ENCODE measurements at regions not wholly inside any gene's neighbourhood (a gene's known extent, or its start where the extent isn't known, plus 50 kb on each side); places are given as distances from the start of the nearest gene placed in this dataset.

DNA sequence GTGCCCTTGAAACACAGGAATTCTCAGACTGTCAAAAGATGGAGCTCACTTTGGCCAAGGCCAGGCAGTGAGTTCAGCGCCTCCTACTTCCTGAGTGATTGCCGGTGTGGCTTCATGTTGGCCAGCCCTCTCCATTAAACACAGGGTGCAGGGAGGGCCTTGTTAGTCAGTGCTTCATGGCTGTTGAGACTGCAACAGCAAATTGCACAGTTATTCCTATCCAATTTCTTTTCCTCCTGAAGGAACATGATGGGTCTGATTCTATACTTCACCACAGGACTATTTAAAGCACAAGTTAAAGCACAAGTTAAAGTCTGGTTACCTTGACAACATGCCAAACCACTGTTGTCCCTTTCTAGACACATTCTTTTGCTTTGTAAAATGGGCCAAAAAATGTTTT, 156.6 kb downstream of the SIPA1L2 start:
- TF ChIP-seq GATA3 (IDR thresholded peaks at IDR 0.05; ENCODE audit: low read depth, low read length) (no peak), GATA2 (IDR thresholded peaks at IDR 0.05; ENCODE audit: low read depth, low read length) (no peak)

All from SH-SY5Y (cell line).